Keratinocyte (primary cell): ENCODE measurements at regions not wholly inside any gene's neighbourhood (a gene's known extent, or its start where the extent isn't known, plus 50 kb on each side); places are given as distances from the start of the nearest gene placed in this dataset.

Experiments used
- CTCF ChIP-seq, 3 experiments: IDR thresholded peaks in 1 of 3; conservative IDR thresholded peaks in 1 of 3; optimal IDR thresholded peaks in 1 of 3; 2 replicates in 2 of 3; 3 replicates in 1 of 3; pipeline versions ENCODE3 to v1.5.1; 2011; ENCODE audit warnings: low read length in 3 of 3, mild to moderate bottlenecking in 3 of 3, moderate library complexity in 2 of 3, control low read depth in 1 of 3, inconsistent platforms in 1 of 3; ENCODE audit not compliant: insufficient read depth in 2 of 3; ENCODE audit errors: extremely low read depth in 1 of 3
- EZH2 ChIP-seq: IDR thresholded peaks from one replicate; pipeline ENCODE4 v1.6.1; 2012; ENCODE audit warnings: inconsistent platforms, mild to moderate bottlenecking, low read length, moderate library complexity

- TF ChIP-seq CTCF (optimal IDR thresholded peaks at IDR 0.05 in 1 of 3, IDR thresholded peaks at IDR 0.05 in 1 of 3, conservative IDR thresholded peaks at IDR 0.05 in 1 of 3; ENCODE audit: extremely low read depth in 1 of 3, insufficient read depth in 2 of 3, low read length in 3 of 3), result no peak
- no peak for TF ChIP-seq EZH2
Measured at GRCh38 chr1:224846119-224846907, 83.2 kb upstream of the DNAH14 start.
